Prostate gland (tissue), 2 donors: ENCODE measurements at regions not wholly inside any gene's neighbourhood (a gene's known extent, or its start where the extent isn't known, plus 50 kb on each side); places are given as distances from the start of the nearest gene placed in this dataset.

Experiments
- POLR2A ChIP-seq: fragments of 450-650 bp; IDR thresholded peaks from one replicate; pipeline ENCODE4 v1.6.1; 2016; ENCODE audit warnings: antibody characterized with exemption, mild to moderate bottlenecking
- TF ChIP-seq, protein P1 (sequence below), 4 experiments: fragments of 200-600 bp in 2 of 4; fragments of 450-650 bp in 2 of 4; sonication (generic) in 2 of 4; IDR thresholded peaks; 1 replicate in 3 of 4; 2 replicates in 1 of 4; pipeline ENCODE4 v1.5.1; 2016 to 2019; ENCODE audit warnings: antibody characterized with exemption in 4 of 4, mild to moderate bottlenecking in 2 of 4, moderate library complexity in 2 of 4

DNA sequence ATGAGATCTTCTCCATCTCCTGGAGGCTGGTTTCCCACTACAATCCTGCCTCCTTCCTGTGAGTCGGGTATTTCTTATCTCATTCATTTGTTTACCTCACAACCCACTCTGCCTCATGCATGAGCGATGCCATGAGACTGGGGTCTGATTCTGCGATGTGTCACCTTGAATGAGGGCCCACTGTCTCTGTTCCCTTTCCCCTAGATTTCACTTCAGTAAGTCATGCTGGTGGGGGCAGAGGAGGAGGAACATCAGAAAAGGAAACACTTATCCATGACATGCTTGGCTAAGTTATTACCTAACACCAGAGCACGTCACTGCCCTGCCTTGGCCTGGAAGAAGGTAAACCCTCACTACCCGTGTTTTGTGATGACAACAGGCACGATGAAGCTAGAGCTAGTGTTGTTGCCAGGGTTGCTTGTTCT lies 337.4 kb upstream of the PRDM1 start:
- TF ChIP-seq, protein P1, sequence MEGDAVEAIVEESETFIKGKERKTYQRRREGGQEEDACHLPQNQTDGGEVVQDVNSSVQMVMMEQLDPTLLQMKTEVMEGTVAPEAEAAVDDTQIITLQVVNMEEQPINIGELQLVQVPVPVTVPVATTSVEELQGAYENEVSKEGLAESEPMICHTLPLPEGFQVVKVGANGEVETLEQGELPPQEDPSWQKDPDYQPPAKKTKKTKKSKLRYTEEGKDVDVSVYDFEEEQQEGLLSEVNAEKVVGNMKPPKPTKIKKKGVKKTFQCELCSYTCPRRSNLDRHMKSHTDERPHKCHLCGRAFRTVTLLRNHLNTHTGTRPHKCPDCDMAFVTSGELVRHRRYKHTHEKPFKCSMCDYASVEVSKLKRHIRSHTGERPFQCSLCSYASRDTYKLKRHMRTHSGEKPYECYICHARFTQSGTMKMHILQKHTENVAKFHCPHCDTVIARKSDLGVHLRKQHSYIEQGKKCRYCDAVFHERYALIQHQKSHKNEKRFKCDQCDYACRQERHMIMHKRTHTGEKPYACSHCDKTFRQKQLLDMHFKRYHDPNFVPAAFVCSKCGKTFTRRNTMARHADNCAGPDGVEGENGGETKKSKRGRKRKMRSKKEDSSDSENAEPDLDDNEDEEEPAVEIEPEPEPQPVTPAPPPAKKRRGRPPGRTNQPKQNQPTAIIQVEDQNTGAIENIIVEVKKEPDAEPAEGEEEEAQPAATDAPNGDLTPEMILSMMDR (IDR thresholded peaks at IDR 0.05) = no peak
- no peak for TF ChIP-seq POLR2A
